HG03432 (cell line): ENCODE measurements at regions not wholly inside any gene's neighbourhood (a gene's known extent, or its start where the extent isn't known, plus 50 kb on each side); places are given as distances from the start of the nearest gene placed in this dataset.

ENCODE experiments used
- ATAC-seq: cut with Tn5 transposase; IDR thresholded peaks from one replicate; pipeline ENCODE4 v1.9.1; 2021; ENCODE audit warnings: mild to moderate bottlenecking, moderate library complexity; ENCODE audit not compliant: unreplicated experiment

- no peak for ATAC-seq
Observed at GRCh38 chrX:15918003-15918402, 63.4 kb upstream of the AP1S2 start.

- ATAC-seq: no peak
Observed at GRCh38 chrX:15916704-15917084, 62.1 kb upstream of the AP1S2 start.

- no peak for ATAC-seq
Observed at GRCh38 chrX:15915959-15916703, 61.5 kb upstream of the AP1S2 start.

- ATAC-seq: no peak
Observed at GRCh38 chrX:15914486-15914885, 59.9 kb upstream of the AP1S2 start.

- no peak for ATAC-seq
Observed at GRCh38 chrX:15913146-15913545, 58.5 kb upstream of the AP1S2 start.

GRCh38 chrX:15911734-15912550 is 57.3 kb upstream of the AP1S2 start:
- ATAC-seq: peak; percentile 46

GRCh38 chrX:15909605-15910004 is 55.0 kb upstream of the AP1S2 start:
- no peak for ATAC-seq

GRCh38 chrX:15908603-15909290 is 54.1 kb upstream of the AP1S2 start:
- ATAC-seq: no peak

- no peak for ATAC-seq
Observed at GRCh38 chrX:15906041-15906943, 51.7 kb upstream of the AP1S2 start.
